DOHH2 (cell line): ENCODE measurements at regions not wholly inside any gene's neighbourhood (a gene's known extent, or its start where the extent isn't known, plus 50 kb on each side); places are given as distances from the start of the nearest gene placed in this dataset.

ENCODE experiments used
- H3F3A ChIP-seq: fragments of 200-600 bp; sonication (generic), shearing (Covaris generic); 2 replicates; pipeline ENCODE4 v1.6.0; 2016; ENCODE audit warnings: antibody characterized with exemption, mild to moderate bottlenecking; ENCODE audit not compliant: control insufficient read depth, insufficient read depth
- H3K27ac ChIP-seq: fragments of 200-600 bp; sonication (generic); 2 replicates; pipeline ENCODE4 v1.5.1; 2014; ENCODE audit warnings: low read depth, mild to moderate bottlenecking, low read length, moderate library complexity
- H3K27me3 ChIP-seq: fragments of 200-600 bp; sonication (generic); 2 replicates; pipeline ENCODE4 v1.6.1; 2014; ENCODE audit warnings: mild to moderate bottlenecking, low read length, mixed read lengths; ENCODE audit not compliant: control insufficient read depth
- H3K36me3 ChIP-seq: fragments of 200-600 bp; sonication (generic); 2 replicates; pipeline ENCODE4 v1.6.1; 2014; ENCODE audit warnings: mild to moderate bottlenecking, low read length, moderate library complexity, mixed read lengths; ENCODE audit not compliant: control insufficient read depth
- H3K4me1 ChIP-seq: fragments of 200-600 bp; sonication (generic); 2 replicates; pipeline ENCODE4 v1.6.1; 2014; ENCODE audit warnings: mild to moderate bottlenecking, low read length, mixed read lengths; ENCODE audit not compliant: control insufficient read depth
- H3K4me2 ChIP-seq: fragments of 200-600 bp; sonication (generic); 2 replicates; pipeline ENCODE4 v1.6.0; 2014; ENCODE audit warnings: mild to moderate bottlenecking, low read length, moderate library complexity
- H3K4me3 ChIP-seq: fragments of 200-600 bp; sonication (generic); 2 replicates; pipeline ENCODE4 v1.5.1; 2014; ENCODE audit warnings: mild to moderate bottlenecking, low read length, mixed read lengths
- H3K79me2 ChIP-seq: fragments of 200-600 bp; sonication (generic); 2 replicates; pipeline ENCODE4 v1.6.1; 2014; ENCODE audit warnings: mild to moderate bottlenecking, low read length, mixed read lengths; ENCODE audit not compliant: control insufficient read depth
- H3K9me2 ChIP-seq: fragments of 200-600 bp; sonication (generic); replicated peaks from 2 replicates; pipeline ENCODE4 v1.6.1; 2014; ENCODE audit warnings: mild to moderate bottlenecking, low read length, mixed read lengths; ENCODE audit not compliant: control insufficient read depth
- H3K9me3 ChIP-seq: fragments of 200-600 bp; sonication (generic); 2 replicates; pipeline ENCODE4 v1.6.1; 2014; ENCODE audit warnings: antibody characterized with exemption, low read length, mixed read lengths; ENCODE audit not compliant: control insufficient read depth, insufficient read depth
- H4K20me1 ChIP-seq: fragments of 200-600 bp; sonication (generic); 2 replicates; pipeline ENCODE4 v1.6.0; 2014; ENCODE audit warnings: low read depth, mild to moderate bottlenecking, antibody characterized with exemption, low read length, moderate library complexity; ENCODE audit not compliant: control insufficient read depth, insufficient read depth
- CTCF ChIP-seq: fragments of 200-600 bp; sonication (generic); IDR thresholded peaks from one replicate; pipeline ENCODE4 v1.5.1; 2014; ENCODE audit warnings: antibody characterized with exemption, mild to moderate bottlenecking, low read depth, low read length; ENCODE audit not compliant: poor library complexity, severe bottlenecking
- EZH2phosphoT487 ChIP-seq: fragments of 200-600 bp; sonication (generic); IDR thresholded peaks from 2 replicates; pipeline ENCODE4 v1.6.1; 2017; ENCODE audit warnings: borderline replicate concordance, mild to moderate bottlenecking, antibody characterized with exemption, low read length, moderate library complexity, mixed read lengths

- no peak for TF ChIP-seq CTCF
- TF ChIP-seq EZH2phosphoT487: no peak
- H3K36me3 ChIP-seq: no peaks in the 10 kb centered on the region
- no peaks in the 10 kb centered on the region for H3K27me3 ChIP-seq
- no peak overlapping the region for H3K4me2 ChIP-seq
- H3K79me2 ChIP-seq: no peaks in the 10 kb centered on the region
- H3F3A ChIP-seq: no peaks in the 10 kb centered on the region
- no peak overlapping the region for H3K27ac ChIP-seq
- no peak overlapping the region for H3K4me3 ChIP-seq
- H3K4me1 ChIP-seq: no peaks in the 10 kb centered on the region
- H3K9me2 ChIP-seq: no peaks in the 10 kb centered on the region
- H4K20me1 ChIP-seq: no peaks in the 10 kb centered on the region
- no peaks in the 10 kb centered on the region for H3K9me3 ChIP-seq
These were observed 129.4 kb upstream of the ACSL4 start for GRCh38 chrX:109862433-109862832.

- TF ChIP-seq EZH2phosphoT487 (no peak), CTCF (no peak)
- no peaks in the 10 kb centered on the region for H3K4me1 ChIP-seq
These were observed 130.8 kb upstream of the ACSL4 start for GRCh38 chrX:109863811-109864210.

GRCh38 chrX:109871121-109871888 lies 131.6 kb upstream of the TMEM164 start:
- Histone ChIP-seq H3K36me3 (no peaks in the 10 kb centered on the region), H3F3A (no peaks in the 10 kb centered on the region), H3K4me3 (no peak overlapping the region), H3K27ac (no peak overlapping the region), H3K27me3 (no peaks in the 10 kb centered on the region), H3K4me1 (no peaks in the 10 kb centered on the region), H3K9me3 (no peaks in the 10 kb centered on the region), H4K20me1 (no peaks in the 10 kb centered on the region), H3K9me2 (no peaks in the 10 kb centered on the region), H3K4me2 (no peak overlapping the region), H3K79me2 (no peaks in the 10 kb centered on the region)
- TF ChIP-seq CTCF (no peak), EZH2phosphoT487 (no peak)

More at GRCh38 chrX:109863811-109864210, 130.8 kb upstream of the ACSL4 start:
- Histone ChIP-seq H3F3A (no peaks in the 10 kb centered on the region), H3K79me2 (no peaks in the 10 kb centered on the region), H3K36me3 (no peaks in the 10 kb centered on the region), H3K4me2 (no peak overlapping the region), H3K4me3 (no peak overlapping the region), H3K27me3 (no peaks in the 10 kb centered on the region), H3K27ac (no peak overlapping the region), H4K20me1 (no peaks in the 10 kb centered on the region), H3K9me2 (no peaks in the 10 kb centered on the region), H3K9me3 (no peaks in the 10 kb centered on the region)
